ENCODE measurements at regions not wholly inside any gene's neighbourhood (a gene's known extent, or its start where the extent isn't known, plus 50 kb on each side); places are given as distances from the start of the nearest gene placed in this dataset.

DNA sequence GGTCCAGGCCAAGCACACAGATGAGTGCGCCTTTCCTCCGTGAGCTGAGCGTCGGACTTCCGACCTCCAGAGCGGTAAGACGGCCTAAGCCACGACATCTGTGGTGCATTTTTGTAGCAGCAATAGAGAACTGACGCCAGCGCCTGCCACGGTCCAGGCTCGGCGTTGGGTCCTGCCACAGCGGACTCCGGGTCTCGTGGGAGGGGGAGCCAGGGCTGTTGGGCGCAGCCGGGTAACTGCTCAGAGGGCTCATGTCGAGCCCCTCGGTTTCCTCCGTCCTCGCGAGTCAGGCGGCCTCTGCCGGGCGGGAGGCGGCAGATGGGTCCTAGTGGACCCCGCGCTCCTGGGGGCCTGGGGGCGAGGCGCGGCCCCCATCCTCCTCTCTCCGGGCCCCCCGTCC, 216.1 kb downstream of the QKI start:
- Mint-ChIP-seq H3K4me3 (ENCODE audit: unreplicated experiment) (no peak overlapping the region), H3K4me1 (ENCODE audit: low read depth) (peaks cover 18% of the 10 kb centered on the region), H3K27me3 (ENCODE audit: low read depth) (no peaks in the 10 kb centered on the region), H3K36me3 (ENCODE audit: low read depth) (peaks cover 3% of the 10 kb centered on the region), H3K27ac (ENCODE audit: unreplicated experiment) (no peak overlapping the region), H3K9me3 (ENCODE audit: low read depth) (peaks cover 11% of the 10 kb centered on the region)
- TF ChIP-seq, protein P1, sequence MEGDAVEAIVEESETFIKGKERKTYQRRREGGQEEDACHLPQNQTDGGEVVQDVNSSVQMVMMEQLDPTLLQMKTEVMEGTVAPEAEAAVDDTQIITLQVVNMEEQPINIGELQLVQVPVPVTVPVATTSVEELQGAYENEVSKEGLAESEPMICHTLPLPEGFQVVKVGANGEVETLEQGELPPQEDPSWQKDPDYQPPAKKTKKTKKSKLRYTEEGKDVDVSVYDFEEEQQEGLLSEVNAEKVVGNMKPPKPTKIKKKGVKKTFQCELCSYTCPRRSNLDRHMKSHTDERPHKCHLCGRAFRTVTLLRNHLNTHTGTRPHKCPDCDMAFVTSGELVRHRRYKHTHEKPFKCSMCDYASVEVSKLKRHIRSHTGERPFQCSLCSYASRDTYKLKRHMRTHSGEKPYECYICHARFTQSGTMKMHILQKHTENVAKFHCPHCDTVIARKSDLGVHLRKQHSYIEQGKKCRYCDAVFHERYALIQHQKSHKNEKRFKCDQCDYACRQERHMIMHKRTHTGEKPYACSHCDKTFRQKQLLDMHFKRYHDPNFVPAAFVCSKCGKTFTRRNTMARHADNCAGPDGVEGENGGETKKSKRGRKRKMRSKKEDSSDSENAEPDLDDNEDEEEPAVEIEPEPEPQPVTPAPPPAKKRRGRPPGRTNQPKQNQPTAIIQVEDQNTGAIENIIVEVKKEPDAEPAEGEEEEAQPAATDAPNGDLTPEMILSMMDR (IDR thresholded peaks at IDR 0.05) = no peak
- DNase-seq (ENCODE audit: low spot score) = no peak

DNA sequence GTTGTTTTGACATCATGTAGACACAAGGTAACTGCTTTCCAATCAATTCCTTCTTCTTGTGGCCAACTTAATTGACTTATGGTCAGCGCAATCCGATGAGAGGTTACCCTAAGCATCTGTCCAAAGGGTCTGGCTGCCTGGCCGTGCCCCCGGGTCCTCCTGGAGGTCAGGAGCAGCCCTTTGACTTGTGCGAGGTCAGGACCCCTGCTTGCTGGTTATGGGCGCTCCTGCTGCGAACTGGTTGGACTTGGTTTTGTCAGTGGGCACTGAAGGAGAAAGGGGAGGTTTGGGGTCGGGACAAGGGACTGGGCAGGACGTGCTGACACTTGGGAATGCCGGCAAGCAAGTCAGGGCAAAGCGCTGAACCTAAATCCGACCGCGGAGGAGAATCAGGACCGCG, 215.6 kb downstream of the QKI start:
- H3K9me3 Mint-ChIP-seq (ENCODE audit: low read depth) = peaks cover 11% of the 10 kb centered on the region
- no peak overlapping the region for H3K4me3 Mint-ChIP-seq (ENCODE audit: unreplicated experiment)
- no peak for DNase-seq (ENCODE audit: low spot score)
- TF ChIP-seq, protein P1 (IDR thresholded peaks at IDR 0.05) = no peak
- H3K27me3 Mint-ChIP-seq (ENCODE audit: low read depth) = no peaks in the 10 kb centered on the region
- H3K36me3 Mint-ChIP-seq (ENCODE audit: low read depth) = peaks cover 3% of the 10 kb centered on the region
- H3K27ac Mint-ChIP-seq (ENCODE audit: unreplicated experiment) = no peak overlapping the region
- H3K4me1 Mint-ChIP-seq (ENCODE audit: low read depth) = peaks cover 21% of the 10 kb centered on the region
